ENCODE measurements at regions not wholly inside any gene's neighbourhood (a gene's known extent, or its start where the extent isn't known, plus 50 kb on each side); places are given as distances from the start of the nearest gene placed in this dataset.

DNA sequence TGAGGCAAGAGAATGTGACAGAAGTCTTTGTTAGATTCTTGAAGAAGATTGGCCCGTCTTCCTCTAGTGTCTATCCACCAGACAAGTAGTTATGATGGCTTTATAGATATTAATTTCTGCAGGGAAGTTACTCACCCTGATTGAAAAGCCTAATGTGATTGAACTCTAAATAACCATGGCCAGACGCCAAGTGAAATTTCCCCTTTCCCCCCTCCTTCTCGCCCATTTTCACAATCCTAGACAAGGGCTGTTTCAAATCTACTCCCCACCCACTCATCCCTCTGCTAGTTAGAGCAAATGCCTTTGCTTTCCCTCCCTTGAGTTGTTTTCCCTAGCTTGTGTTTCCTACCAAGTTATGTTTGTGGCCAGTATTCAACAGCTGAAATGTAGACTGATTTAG lies 182.5 kb downstream of the TMEM167A start:
- TF ChIP-seq POLR2A (IDR thresholded peaks at IDR 0.05) (no peak), EP300 (IDR thresholded peaks at IDR 0.05) (no peak), POLR2AphosphoS5 (IDR thresholded peaks at IDR 0.05) (no peak)
- TF ChIP-seq, protein P1, sequence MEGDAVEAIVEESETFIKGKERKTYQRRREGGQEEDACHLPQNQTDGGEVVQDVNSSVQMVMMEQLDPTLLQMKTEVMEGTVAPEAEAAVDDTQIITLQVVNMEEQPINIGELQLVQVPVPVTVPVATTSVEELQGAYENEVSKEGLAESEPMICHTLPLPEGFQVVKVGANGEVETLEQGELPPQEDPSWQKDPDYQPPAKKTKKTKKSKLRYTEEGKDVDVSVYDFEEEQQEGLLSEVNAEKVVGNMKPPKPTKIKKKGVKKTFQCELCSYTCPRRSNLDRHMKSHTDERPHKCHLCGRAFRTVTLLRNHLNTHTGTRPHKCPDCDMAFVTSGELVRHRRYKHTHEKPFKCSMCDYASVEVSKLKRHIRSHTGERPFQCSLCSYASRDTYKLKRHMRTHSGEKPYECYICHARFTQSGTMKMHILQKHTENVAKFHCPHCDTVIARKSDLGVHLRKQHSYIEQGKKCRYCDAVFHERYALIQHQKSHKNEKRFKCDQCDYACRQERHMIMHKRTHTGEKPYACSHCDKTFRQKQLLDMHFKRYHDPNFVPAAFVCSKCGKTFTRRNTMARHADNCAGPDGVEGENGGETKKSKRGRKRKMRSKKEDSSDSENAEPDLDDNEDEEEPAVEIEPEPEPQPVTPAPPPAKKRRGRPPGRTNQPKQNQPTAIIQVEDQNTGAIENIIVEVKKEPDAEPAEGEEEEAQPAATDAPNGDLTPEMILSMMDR (IDR thresholded peaks at IDR 0.05) = no peak
- ATAC-seq (ENCODE audit: low FRiP score in 2 of 2) (no peak), DNase-seq (no peak)
- H3K27me3 ChIP-seq = no peaks in the 10 kb centered on the region
- 34 to 39% methylated on average over 3 of the region's 3 CpGs for WGBS, 2 donors
- H3K36me3 ChIP-seq = no peaks in the 10 kb centered on the region
- H3K27ac ChIP-seq = no peak overlapping the region
- no peaks in the 10 kb centered on the region for H3K4me1 ChIP-seq
- H3K4me3 ChIP-seq = no peak overlapping the region
- H3K9me3 ChIP-seq = no peaks in the 10 kb centered on the region

DNA sequence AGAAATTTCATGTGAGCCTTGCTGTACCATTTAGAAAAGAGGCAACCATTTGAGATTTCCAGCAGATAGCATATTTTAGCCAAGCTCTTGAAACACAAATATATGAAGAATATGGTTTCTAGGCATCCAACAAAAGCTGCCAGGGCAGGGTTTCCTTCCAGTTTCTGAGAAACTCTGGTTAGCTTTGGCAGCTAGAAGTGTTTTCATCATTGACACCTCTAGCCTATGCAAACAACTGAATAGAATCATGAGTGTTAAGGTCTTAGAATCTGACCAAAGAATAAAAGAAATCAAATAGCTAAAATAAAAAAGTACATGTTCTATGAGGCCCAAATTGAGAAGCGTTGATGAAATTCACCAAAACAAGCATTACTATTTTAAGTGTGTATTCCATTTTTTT lies 188.1 kb downstream of the TMEM167A start:
- ATAC-seq (ENCODE audit: low FRiP score in 2 of 2) (no peak), DNase-seq (no peak)
- no peaks in the 10 kb centered on the region for H3K9me3 ChIP-seq
- TF ChIP-seq, protein P1 (IDR thresholded peaks at IDR 0.05) = no peak
- TF ChIP-seq POLR2A (IDR thresholded peaks at IDR 0.05) (no peak), EP300 (IDR thresholded peaks at IDR 0.05) (no peak), POLR2AphosphoS5 (IDR thresholded peaks at IDR 0.05) (no peak)
- WGBS, 2 donors = 87 to 90% methylated on average over 1 of the region's 1 CpG
- H3K36me3 ChIP-seq = no peaks in the 10 kb centered on the region
- no peaks in the 10 kb centered on the region for H3K4me1 ChIP-seq
- H3K27me3 ChIP-seq = no peaks in the 10 kb centered on the region
- H3K4me3 ChIP-seq = no peak overlapping the region
- no peak overlapping the region for H3K27ac ChIP-seq

DNA sequence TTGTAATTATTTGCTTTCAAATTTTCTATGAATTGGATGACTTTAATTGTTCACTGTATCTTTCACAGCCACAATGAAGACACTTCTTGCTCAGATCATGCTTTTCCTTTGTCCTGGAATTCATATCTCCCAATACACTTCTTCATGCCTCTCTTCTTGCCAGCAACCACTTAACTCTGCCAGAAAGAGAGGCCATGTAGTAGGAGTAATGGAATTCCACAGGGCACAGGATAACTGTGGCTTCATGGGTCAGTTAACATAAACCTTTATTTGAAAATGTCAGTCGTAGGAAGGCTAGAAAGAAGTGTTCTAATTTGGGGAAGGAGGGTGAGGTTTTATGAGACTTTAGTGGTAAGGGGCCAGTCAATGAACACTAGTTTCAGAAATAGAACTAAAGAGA lies 190.3 kb downstream of the TMEM167A start:
- H3K4me1 ChIP-seq = no peaks in the 10 kb centered on the region
- H3K36me3 ChIP-seq = no peaks in the 10 kb centered on the region
- no peaks in the 10 kb centered on the region for H3K27me3 ChIP-seq
- TF ChIP-seq, protein P1 (IDR thresholded peaks at IDR 0.05) = no peak
- no peak for TF ChIP-seq EP300 (IDR thresholded peaks at IDR 0.05)
- TF ChIP-seq POLR2A (IDR thresholded peaks at IDR 0.05) = no peak
- no peak for TF ChIP-seq POLR2AphosphoS5 (IDR thresholded peaks at IDR 0.05)
- no peak overlapping the region for H3K27ac ChIP-seq
- H3K9me3 ChIP-seq = no peaks in the 10 kb centered on the region
- DNase-seq = no peak
- WGBS, 2 donors = 45 to 71% methylated on average over 1 of the region's 1 CpG
- H3K4me3 ChIP-seq = no peak overlapping the region
- ATAC-seq (ENCODE audit: low FRiP score in 2 of 2) = no peak

DNA sequence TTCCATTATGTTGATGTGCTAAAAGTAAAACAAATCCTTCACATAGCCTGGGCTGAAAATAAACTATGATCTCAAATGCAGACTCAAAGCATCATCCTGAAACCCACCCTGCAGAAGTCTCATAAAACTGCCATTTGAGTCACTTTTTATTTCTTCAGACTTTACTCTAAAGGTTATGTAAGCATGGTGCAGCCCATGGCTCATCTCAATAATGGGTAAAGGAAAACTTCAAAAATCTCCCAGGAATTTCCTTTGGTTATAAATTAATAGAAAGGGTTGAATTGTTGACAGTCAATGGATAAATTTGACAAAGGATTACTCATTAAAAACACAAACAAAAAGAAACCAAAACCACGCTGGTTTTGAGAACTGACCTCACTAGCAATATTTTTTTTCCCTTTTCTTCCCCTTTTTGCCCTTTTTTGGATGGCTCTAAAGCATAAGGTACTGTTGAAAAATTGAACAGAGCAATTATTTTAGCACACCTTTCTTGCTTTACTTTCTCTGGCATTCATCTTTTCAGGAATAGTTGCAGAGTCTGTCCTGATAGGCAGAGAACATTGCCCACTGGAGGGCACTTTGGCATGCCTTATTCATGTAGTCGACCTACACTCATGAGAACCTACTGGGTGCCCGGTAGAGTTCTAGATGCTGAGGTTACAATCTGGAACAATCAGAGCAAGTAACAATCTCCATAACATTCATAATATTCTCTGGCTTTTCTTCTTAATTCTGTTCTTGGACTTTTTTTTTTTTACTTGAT lies 191.4 kb downstream of the TMEM167A start:
- Histone ChIP-seq H3K27me3 (no peaks in the 10 kb centered on the region), H3K4me1 (no peaks in the 10 kb centered on the region), H3K27ac (no peak overlapping the region), H3K4me3 (no peak overlapping the region), H3K9me3 (no peaks in the 10 kb centered on the region), H3K36me3 (no peaks in the 10 kb centered on the region)
- ATAC-seq (ENCODE audit: low FRiP score in 2 of 2) (no peak), DNase-seq (no peak)
- no peak for TF ChIP-seq POLR2AphosphoS5 (IDR thresholded peaks at IDR 0.05)
- TF ChIP-seq, protein P1 (IDR thresholded peaks at IDR 0.05) = no peak
- TF ChIP-seq POLR2A (IDR thresholded peaks at IDR 0.05) = no peak
- no peak for TF ChIP-seq EP300 (IDR thresholded peaks at IDR 0.05)
- 22 to 55% methylated on average over 3 of the region's 3 CpGs for WGBS, 2 donors

Data from upper lobe of left lung (tissue), 6 donors.